Glutamatergic neuron (in vitro differentiated cells): ENCODE measurements at regions not wholly inside any gene's neighbourhood (a gene's known extent, or its start where the extent isn't known, plus 50 kb on each side); places are given as distances from the start of the nearest gene placed in this dataset.

Source experiments
- DNase-seq: peaks from one replicate; pipeline ENCODE4 v3.0.0; 2022
- H3K27ac Mint-ChIP-seq: one replicate; pipeline ENCODE4 v1.8.0; 2020; ENCODE audit warnings: mild to moderate bottlenecking, mixed read lengths, inconsistent platforms; ENCODE audit not compliant: unreplicated experiment
- H3K27me3 Mint-ChIP-seq: one replicate; pipeline ENCODE4 v1.8.0; 2020; ENCODE audit warnings: mild to moderate bottlenecking, moderate library complexity, mixed read lengths, inconsistent platforms; ENCODE audit not compliant: unreplicated experiment
- H3K36me3 Mint-ChIP-seq: one replicate; pipeline ENCODE4 v1.8.0; 2020; ENCODE audit warnings: mild to moderate bottlenecking, mixed read lengths, inconsistent platforms; ENCODE audit not compliant: unreplicated experiment
- H3K4me1 Mint-ChIP-seq: one replicate; pipeline ENCODE4 v1.8.0; 2020; ENCODE audit warnings: mild to moderate bottlenecking, low read depth, mixed read lengths, inconsistent platforms; ENCODE audit not compliant: unreplicated experiment
- H3K4me3 Mint-ChIP-seq: one replicate; pipeline ENCODE4 v1.8.0; 2020; ENCODE audit warnings: mild to moderate bottlenecking, mixed read lengths, inconsistent platforms; ENCODE audit not compliant: unreplicated experiment
- H3K9me3 Mint-ChIP-seq: one replicate; pipeline ENCODE4 v1.8.0; 2020; ENCODE audit warnings: mild to moderate bottlenecking, moderate library complexity, mixed read lengths, inconsistent platforms; ENCODE audit not compliant: unreplicated experiment
- TF ChIP-seq, protein P1 (sequence below): fragments of 200-600 bp; sonication (generic); IDR thresholded peaks from one replicate; pipeline ENCODE4 v1.5.0; 2021; ENCODE audit not compliant: partially characterized antibody, unreplicated experiment

DNA sequence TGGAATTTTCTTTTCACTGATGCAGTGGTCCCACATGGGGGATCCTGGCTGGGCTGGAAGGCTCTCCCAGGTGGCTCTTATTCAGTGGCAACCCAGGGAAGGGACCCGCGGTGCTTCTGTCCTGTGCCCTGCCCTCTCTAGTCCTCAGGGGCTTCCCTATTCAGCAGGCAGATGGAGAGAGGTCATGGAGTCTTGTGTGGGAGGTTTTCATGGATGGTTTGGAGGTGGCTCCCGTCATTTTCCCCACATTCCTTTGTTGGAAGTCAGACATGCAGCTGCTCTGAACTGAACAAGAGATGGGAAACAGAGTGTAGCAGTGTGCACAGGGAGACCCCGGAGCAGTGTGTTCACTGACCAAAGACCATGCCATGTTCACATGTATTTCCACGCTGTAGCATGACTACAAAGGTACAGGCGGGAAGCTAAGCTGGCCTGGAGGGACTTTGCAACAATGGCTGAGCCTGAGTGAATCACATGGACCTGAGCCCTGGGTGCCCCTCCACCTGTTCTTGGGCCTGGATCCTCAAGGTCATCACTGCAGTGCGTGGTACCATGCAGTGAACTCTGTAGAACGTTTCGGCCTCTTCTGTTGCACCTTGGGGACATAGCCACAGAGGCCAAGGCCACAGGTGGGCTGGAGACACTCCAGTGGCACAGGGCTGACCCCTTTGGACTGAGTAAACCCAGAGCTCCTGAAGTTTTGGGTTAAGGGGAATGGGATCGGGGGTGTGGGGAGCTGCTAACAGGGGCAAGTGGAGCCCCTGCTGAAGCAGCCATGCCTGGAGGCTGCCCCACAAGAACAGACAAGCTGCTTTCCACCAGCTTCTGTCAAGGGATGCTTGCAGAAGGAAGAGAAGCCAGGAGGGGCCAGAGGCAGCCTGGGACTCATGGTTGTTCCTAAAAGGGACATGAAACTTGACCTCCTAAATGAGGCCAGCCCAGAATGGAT lies 123.0 kb downstream of the ASB7 start:
- H3K27me3 Mint-ChIP-seq = peaks cover 7% of the 10 kb centered on the region
- no peaks in the 10 kb centered on the region for H3K36me3 Mint-ChIP-seq
- DNase-seq = no peak
- H3K4me3 Mint-ChIP-seq = no peak overlapping the region
- TF ChIP-seq, protein P1, sequence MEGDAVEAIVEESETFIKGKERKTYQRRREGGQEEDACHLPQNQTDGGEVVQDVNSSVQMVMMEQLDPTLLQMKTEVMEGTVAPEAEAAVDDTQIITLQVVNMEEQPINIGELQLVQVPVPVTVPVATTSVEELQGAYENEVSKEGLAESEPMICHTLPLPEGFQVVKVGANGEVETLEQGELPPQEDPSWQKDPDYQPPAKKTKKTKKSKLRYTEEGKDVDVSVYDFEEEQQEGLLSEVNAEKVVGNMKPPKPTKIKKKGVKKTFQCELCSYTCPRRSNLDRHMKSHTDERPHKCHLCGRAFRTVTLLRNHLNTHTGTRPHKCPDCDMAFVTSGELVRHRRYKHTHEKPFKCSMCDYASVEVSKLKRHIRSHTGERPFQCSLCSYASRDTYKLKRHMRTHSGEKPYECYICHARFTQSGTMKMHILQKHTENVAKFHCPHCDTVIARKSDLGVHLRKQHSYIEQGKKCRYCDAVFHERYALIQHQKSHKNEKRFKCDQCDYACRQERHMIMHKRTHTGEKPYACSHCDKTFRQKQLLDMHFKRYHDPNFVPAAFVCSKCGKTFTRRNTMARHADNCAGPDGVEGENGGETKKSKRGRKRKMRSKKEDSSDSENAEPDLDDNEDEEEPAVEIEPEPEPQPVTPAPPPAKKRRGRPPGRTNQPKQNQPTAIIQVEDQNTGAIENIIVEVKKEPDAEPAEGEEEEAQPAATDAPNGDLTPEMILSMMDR = no peak
- peaks cover 7% of the 10 kb centered on the region for H3K9me3 Mint-ChIP-seq
- H3K4me1 Mint-ChIP-seq = peaks cover 2% of the 10 kb centered on the region
- H3K27ac Mint-ChIP-seq = no peak overlapping the region

DNA sequence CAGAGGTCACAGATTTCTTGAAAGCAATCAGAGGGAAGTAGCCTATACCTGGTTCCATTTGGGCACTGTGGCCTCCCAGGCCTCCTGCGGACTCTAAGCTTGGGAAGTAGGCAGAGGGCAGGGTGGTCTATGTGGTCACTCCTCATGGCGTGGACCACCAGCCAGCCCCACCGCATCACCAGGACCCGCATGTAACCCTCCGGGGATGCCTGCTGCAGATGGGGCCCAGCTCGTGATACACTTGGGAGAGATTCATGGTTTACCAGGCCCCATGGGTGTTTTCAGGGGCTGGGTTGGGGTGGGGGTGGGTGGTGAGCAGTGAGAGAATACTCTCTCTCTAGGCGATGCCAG lies 123.7 kb downstream of the ASB7 start:
- TF ChIP-seq, protein P1 = no peak
- peaks cover 4% of the 10 kb centered on the region for H3K27me3 Mint-ChIP-seq
- peaks cover 2% of the 10 kb centered on the region for H3K4me1 Mint-ChIP-seq
- H3K27ac Mint-ChIP-seq = no peak overlapping the region
- no peak overlapping the region for H3K4me3 Mint-ChIP-seq
- H3K36me3 Mint-ChIP-seq = no peaks in the 10 kb centered on the region
- DNase-seq = no peak
- peaks cover 5% of the 10 kb centered on the region for H3K9me3 Mint-ChIP-seq

DNA sequence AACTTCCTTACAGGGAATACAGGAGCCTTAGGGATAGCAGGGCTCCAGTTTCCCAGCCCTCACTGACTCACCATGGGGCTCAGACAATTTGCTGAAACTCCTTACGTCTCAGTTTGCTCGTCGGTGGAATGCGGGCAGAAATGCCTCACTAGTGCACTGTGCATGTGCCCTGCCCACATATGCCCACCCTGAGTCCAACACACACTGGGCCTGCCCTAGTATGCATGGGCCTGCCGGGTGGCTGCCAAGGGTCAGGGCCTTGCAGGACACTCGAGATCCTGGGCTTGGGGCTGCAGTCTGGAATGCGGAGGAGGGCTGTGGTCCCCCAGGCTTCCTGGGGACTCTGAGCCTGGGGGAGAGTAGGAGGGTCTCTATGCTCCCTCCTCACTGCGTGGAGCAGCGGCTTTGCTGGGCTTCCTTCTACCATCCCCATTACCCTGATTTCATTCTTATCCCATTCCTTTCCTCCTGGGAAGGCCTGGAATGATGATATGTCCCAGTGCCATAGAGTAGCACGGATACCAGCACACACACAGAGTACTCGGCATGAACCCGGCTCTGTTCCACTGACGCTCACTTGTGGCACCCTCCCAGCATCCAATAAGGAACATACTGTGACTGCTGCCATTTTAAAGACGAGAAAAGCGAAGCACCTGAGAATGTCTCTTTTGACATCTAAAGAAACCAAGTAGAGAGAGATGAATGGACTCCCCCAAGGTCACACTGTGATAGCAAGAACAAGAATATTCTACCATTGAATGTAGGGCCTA lies 124.2 kb downstream of the ASB7 start:
- no peaks in the 10 kb centered on the region for H3K36me3 Mint-ChIP-seq
- peaks cover 4% of the 10 kb centered on the region for H3K9me3 Mint-ChIP-seq
- TF ChIP-seq, protein P1 = no peak
- no peak overlapping the region for H3K27ac Mint-ChIP-seq
- H3K4me1 Mint-ChIP-seq = peaks cover 2% of the 10 kb centered on the region
- H3K27me3 Mint-ChIP-seq = peaks cover 3% of the 10 kb centered on the region
- DNase-seq = no peak
- H3K4me3 Mint-ChIP-seq = no peak overlapping the region

DNA sequence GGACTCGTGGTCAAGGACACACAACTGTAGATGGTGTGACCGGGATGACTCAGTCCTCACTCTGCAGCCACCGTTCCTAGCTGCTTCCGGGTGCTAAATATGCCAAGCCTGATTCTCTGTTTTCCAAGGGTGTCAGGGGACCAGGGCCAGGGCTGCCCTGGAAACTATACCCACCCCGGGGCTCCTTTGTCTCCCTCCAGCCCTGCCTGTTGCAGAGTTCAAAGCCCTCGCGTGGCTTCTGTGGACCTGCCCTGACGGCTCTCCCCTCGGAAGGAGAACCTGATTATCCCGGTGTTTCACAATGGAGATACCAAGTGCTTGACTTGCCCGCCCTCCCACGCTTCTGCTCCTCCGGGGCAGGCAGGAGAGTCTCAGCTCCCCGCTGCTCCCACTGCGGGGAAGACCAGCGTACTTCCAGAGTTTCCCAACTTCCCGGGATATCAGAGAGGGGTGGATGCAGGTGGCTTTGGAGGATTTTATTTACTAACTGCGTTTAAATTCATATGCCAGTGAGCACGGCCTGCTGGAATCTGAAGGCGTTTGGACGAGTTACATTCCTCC lies 125.0 kb downstream of the ASB7 start:
- H3K36me3 Mint-ChIP-seq = no peaks in the 10 kb centered on the region
- peaks cover 2% of the 10 kb centered on the region for H3K4me1 Mint-ChIP-seq

More for the DNA sequence above, 125.0 kb downstream of the ASB7 start:
- peaks cover 4% of the 10 kb centered on the region for H3K9me3 Mint-ChIP-seq
- no peak overlapping the region for H3K27ac Mint-ChIP-seq
- DNase-seq = no peak
- H3K4me3 Mint-ChIP-seq = no peak overlapping the region
- peaks cover 3% of the 10 kb centered on the region for H3K27me3 Mint-ChIP-seq
- TF ChIP-seq, protein P1 = no peak
